ENCODE measurements at regions not wholly inside any gene's neighbourhood (a gene's known extent, or its start where the extent isn't known, plus 50 kb on each side); places are given as distances from the start of the nearest gene placed in this dataset.
"Not testable (repeated sequence)": the region's sequence is repeated elsewhere in the genome, so short reads cannot be mapped to it uniquely, and the experiment has no call there.

- no peak for DNase-seq
These were observed 64.0 kb downstream of the CCNG2 start for GRCh38 chr4:77220828-77221613.

GRCh38 chr4:77225022-77225421 is 68.0 kb downstream of the CCNG2 start:
- no peak for DNase-seq

GRCh38 chr4:77226939-77227705 is 70.1 kb downstream of the CCNG2 start:
- DNase-seq = no peak

- no peak for DNase-seq
These were observed 72.4 kb downstream of the CCNG2 start for GRCh38 chr4:77229433-77229832.

- DNase-seq = no peak
These were observed 75.6 kb downstream of the CCNG2 start for GRCh38 chr4:77232653-77233052.

GRCh38 chr4:77235289-77235854 is 78.4 kb downstream of the CCNG2 start:
- DNase-seq = no peak

GRCh38 chr4:77236806-77237205 is 79.8 kb downstream of the CCNG2 start:
- no peak for DNase-seq

GRCh38 chr4:77240469-77241066 is 83.6 kb downstream of the CCNG2 start:
- peak in 40 of 56 donors; percentile 0 to 69 (median 16) for DNase-seq

GRCh38 chr4:77248805-77249204 is 91.8 kb downstream of the CCNG2 start:
- no peak for DNase-seq

- no peak for DNase-seq
These were observed 94.7 kb downstream of the CCNG2 start for GRCh38 chr4:77251751-77252150.

- DNase-seq = no peak
These were observed 106.2 kb downstream of the CCNG2 start for GRCh38 chr4:77263247-77263646.

GRCh38 chr4:77263976-77264375 is 107.0 kb downstream of the CCNG2 start:
- DNase-seq = not testable (repeated sequence)

- DNase-seq = no peak
These were observed 107.8 kb downstream of the CCNG2 start for GRCh38 chr4:77264826-77265225.

GRCh38 chr4:77268108-77268507 is 111.1 kb downstream of the CCNG2 start:
- no peak for DNase-seq

- DNase-seq = no peak
These were observed 112.5 kb downstream of the CCNG2 start for GRCh38 chr4:77269505-77269904.

- DNase-seq = no peak
These were observed 116.4 kb downstream of the CCNG2 start for GRCh38 chr4:77273412-77273811.

GRCh38 chr4:77279114-77279513 is 122.1 kb downstream of the CCNG2 start:
- not testable (repeated sequence) for DNase-seq

GRCh38 chr4:77282305-77282704 is 125.3 kb downstream of the CCNG2 start:
- DNase-seq = no peak

- no peak for DNase-seq
These were observed 127.0 kb downstream of the CCNG2 start for GRCh38 chr4:77284036-77284435.

GRCh38 chr4:77286906-77287305 is 129.9 kb downstream of the CCNG2 start:
- DNase-seq = no peak

GRCh38 chr4:77293426-77293825 is 136.4 kb downstream of the CCNG2 start:
- DNase-seq = no peak

GRCh38 chr4:77300996-77301395 is 144.0 kb downstream of the CCNG2 start:
- DNase-seq = not testable (repeated sequence)

All from amygdala (tissue), 56 donors.